A673 (cell line): ENCODE measurements at regions not wholly inside any gene's neighbourhood (a gene's known extent, or its start where the extent isn't known, plus 50 kb on each side); places are given as distances from the start of the nearest gene placed in this dataset.

ENCODE experiments used
- BruUV-seq: library from RNA; stranded (reverse); fragments of 400-500 nt; replicated peaks from 2 replicates; lab custom pipeline; 2021; lab: Mats Ljungman, UMichigan
- CTCF ChIA-PET: fragments of 300-600 bp; sonication (Branson Sonifier 250); formaldehyde crosslinking; loops from one replicate; lab custom pipeline; 2022; ENCODE audit warnings: antibody characterized with exemption; lab: Charles Lee
- POLR2A ChIA-PET: fragments of 300-600 bp; sonication (Branson Sonifier 250); formaldehyde crosslinking; loops from one replicate; lab custom pipeline; 2022; ENCODE audit warnings: antibody characterized with exemption; ENCODE audit not compliant: low non-redundant PET; lab: Charles Lee
- DNase-seq: peaks from one replicate; pipeline ENCODE4 v3.0.0-alpha.2; 2015; ENCODE audit warnings: low spot score
- H3K27ac ChIP-seq: fragments of 200-600 bp; sonication (generic); 2 replicates; pipeline ENCODE4 v1.5.1; 2016; ENCODE audit warnings: mixed run types, low read depth, mild to moderate bottlenecking, mixed read lengths, antibody characterized with exemption, low read length; ENCODE audit not compliant: poor library complexity, severe bottlenecking
- H3K27me3 ChIP-seq: fragments of 200-600 bp; sonication (generic); replicated peaks from 2 replicates; pipeline ENCODE4 v1.6.1; 2017; ENCODE audit warnings: mixed run types, low read depth, mild to moderate bottlenecking, mixed read lengths, antibody characterized with exemption, low read length; ENCODE audit not compliant: insufficient read depth, poor library complexity
- H3K36me3 ChIP-seq: fragments of 200-600 bp; sonication (generic); 2 replicates; pipeline ENCODE4 v1.6.1; 2016; ENCODE audit warnings: mixed run types, mild to moderate bottlenecking, mixed read lengths, antibody characterized with exemption, low read length; ENCODE audit not compliant: insufficient read depth, poor library complexity, severe bottlenecking
- H3K4me1 ChIP-seq: fragments of 200-600 bp; sonication (generic); 2 replicates; pipeline ENCODE4 v1.6.1; 2017; ENCODE audit warnings: mixed run types, mild to moderate bottlenecking, mixed read lengths, antibody characterized with exemption, low read length; ENCODE audit not compliant: insufficient read depth, poor library complexity, severe bottlenecking
- H3K4me3 ChIP-seq: fragments of 200-600 bp; sonication (generic); 2 replicates; pipeline ENCODE4 v1.5.1; 2016; ENCODE audit warnings: low read depth, mixed run types, mild to moderate bottlenecking, mixed read lengths, low read length; ENCODE audit not compliant: poor library complexity, severe bottlenecking
- H3K9me3 ChIP-seq: fragments of 200-600 bp; sonication (generic); 2 replicates; pipeline ENCODE4 v1.6.1; 2016; ENCODE audit warnings: mixed run types, low read depth, mild to moderate bottlenecking, mixed read lengths, antibody characterized with exemption, low read length; ENCODE audit not compliant: poor library complexity, severe bottlenecking
- EZH2 ChIP-seq: fragments of 200-600 bp; sonication (generic); IDR thresholded peaks from 2 replicates; pipeline ENCODE4 v1.6.1; 2017; ENCODE audit warnings: borderline replicate concordance, low read depth, mild to moderate bottlenecking, mixed read lengths, antibody characterized with exemption, low read length; ENCODE audit not compliant: poor library complexity, severe bottlenecking
- intact Hi-C: fragments of 100-400 bp; cut with micrococcal nuclease; formaldehyde crosslinking; loops from one replicate; pipeline ENCODE4 v1.10.0; 2022; ENCODE audit not compliant: unreplicated experiment
- TF ChIP-seq, protein P1 (sequence below): fragments of 300-800, 200-600 bp; sonication (generic); conservative IDR thresholded peaks from 2 replicates; pipeline ENCODE4 v1.5.1; 2017; ENCODE audit warnings: low read depth, mild to moderate bottlenecking, antibody characterized with exemption, low read length, moderate library complexity, mixed read lengths

DNA sequence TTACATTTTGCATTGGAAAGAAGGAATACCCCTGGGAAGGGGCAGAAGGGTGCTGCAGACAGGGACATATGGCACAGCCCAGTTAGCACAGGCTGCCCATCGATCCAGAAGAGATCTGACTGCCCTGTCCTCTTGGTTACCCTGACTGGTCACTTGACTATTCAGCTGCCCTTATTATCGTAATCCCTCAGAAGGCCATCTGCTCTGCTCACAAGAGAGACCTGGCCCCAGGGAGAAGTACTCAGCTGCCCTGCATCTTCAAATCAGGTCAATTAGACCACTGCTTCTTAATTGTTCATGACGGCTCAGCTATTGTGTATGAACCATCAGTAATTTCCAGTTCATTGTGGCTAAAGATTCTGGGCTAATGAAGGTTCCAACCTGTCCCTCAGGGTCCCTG, 345.0 kb downstream of the TLE1 start:
- BruUV-seq: no TSS peak

GRCh38 chr9:81335879-81336421, 353.4 kb downstream of the TLE1 start:
- POLR2A ChIA-PET: no interaction called here
- CTCF ChIA-PET: no interaction called here
- Histone ChIP-seq H3K4me3 (no peak overlapping the region), H3K4me1 (no peaks in the 10 kb centered on the region), H3K9me3 (peaks cover 20% of the 10 kb centered on the region), H3K27me3 (no peaks in the 10 kb centered on the region), H3K36me3 (no peaks in the 10 kb centered on the region), H3K27ac (no peak overlapping the region)
- TF ChIP-seq, protein P1, sequence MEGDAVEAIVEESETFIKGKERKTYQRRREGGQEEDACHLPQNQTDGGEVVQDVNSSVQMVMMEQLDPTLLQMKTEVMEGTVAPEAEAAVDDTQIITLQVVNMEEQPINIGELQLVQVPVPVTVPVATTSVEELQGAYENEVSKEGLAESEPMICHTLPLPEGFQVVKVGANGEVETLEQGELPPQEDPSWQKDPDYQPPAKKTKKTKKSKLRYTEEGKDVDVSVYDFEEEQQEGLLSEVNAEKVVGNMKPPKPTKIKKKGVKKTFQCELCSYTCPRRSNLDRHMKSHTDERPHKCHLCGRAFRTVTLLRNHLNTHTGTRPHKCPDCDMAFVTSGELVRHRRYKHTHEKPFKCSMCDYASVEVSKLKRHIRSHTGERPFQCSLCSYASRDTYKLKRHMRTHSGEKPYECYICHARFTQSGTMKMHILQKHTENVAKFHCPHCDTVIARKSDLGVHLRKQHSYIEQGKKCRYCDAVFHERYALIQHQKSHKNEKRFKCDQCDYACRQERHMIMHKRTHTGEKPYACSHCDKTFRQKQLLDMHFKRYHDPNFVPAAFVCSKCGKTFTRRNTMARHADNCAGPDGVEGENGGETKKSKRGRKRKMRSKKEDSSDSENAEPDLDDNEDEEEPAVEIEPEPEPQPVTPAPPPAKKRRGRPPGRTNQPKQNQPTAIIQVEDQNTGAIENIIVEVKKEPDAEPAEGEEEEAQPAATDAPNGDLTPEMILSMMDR: no peak
- no peak for TF ChIP-seq EZH2
- no TSS peak for BruUV-seq
- intact Hi-C loops: loop anchor here (10.0 kb wide), 1 partner anchor 61 kb away; no protein-coding TSS in a partner anchor
- no peak for DNase-seq

More for the DNA sequence above, 345.0 kb downstream of the TLE1 start:
- Histone ChIP-seq H3K27me3 (no peaks in the 10 kb centered on the region), H3K4me1 (no peaks in the 10 kb centered on the region), H3K4me3 (no peak overlapping the region), H3K9me3 (no peaks in the 10 kb centered on the region), H3K27ac (no peak overlapping the region), H3K36me3 (no peaks in the 10 kb centered on the region)
- CTCF ChIA-PET: no interaction called here
- POLR2A ChIA-PET: no interaction called here
- intact Hi-C loops: no loop called here
- no peak for DNase-seq
- TF ChIP-seq EZH2: no peak
- TF ChIP-seq, protein P1: no peak

GRCh38 chr9:81321551-81321950, 367.8 kb downstream of the TLE1 start:
- H3K36me3 ChIP-seq: no peaks in the 10 kb centered on the region
- POLR2A ChIA-PET: no interaction called here
- CTCF ChIA-PET: no interaction called here
- no peaks in the 10 kb centered on the region for H3K4me1 ChIP-seq
- intact Hi-C loops: no loop called here
- H3K9me3 ChIP-seq: peaks cover 23% of the 10 kb centered on the region
- no peaks in the 10 kb centered on the region for H3K27me3 ChIP-seq
- H3K27ac ChIP-seq: no peak overlapping the region
- BruUV-seq: no TSS peak
- DNase-seq: no peak
- no peak overlapping the region for H3K4me3 ChIP-seq
- no peak for TF ChIP-seq EZH2
- TF ChIP-seq, protein P1: no peak
